8988T (cell line): ENCODE measurements at regions not wholly inside any gene's neighbourhood (a gene's known extent, or its start where the extent isn't known, plus 50 kb on each side); places are given as distances from the start of the nearest gene placed in this dataset.
"Not testable (repeated sequence)": the region's sequence is repeated elsewhere in the genome, so short reads cannot be mapped to it uniquely, and the experiment has no call there.

Experiments used
- DNase-seq: peaks from one replicate; pipeline ENCODE4 v3.0.0; 2011

GRCh38 chr6:112522587-112522986 is 175.5 kb downstream of the RFPL4B start:
- no peak for DNase-seq

- DNase-seq, result no peak
Observed at GRCh38 chr6:112524071-112524470, 176.9 kb downstream of the RFPL4B start.

GRCh38 chr6:112525749-112526148 is 178.6 kb downstream of the RFPL4B start:
- no peak for DNase-seq

GRCh38 chr6:112526594-112526993 is 179.5 kb downstream of the RFPL4B start:
- no peak for DNase-seq

GRCh38 chr6:112528306-112528705 is 181.2 kb downstream of the RFPL4B start:
- DNase-seq, result not testable (repeated sequence)

- DNase-seq, result no peak
Observed at GRCh38 chr6:112535816-112536215, 188.7 kb downstream of the RFPL4B start.

GRCh38 chr6:112539355-112539754 is 192.2 kb downstream of the RFPL4B start:
- DNase-seq, result no peak

GRCh38 chr6:112541847-112542246 is 194.7 kb downstream of the RFPL4B start:
- not testable (repeated sequence) for DNase-seq

- not testable (repeated sequence) for DNase-seq
Observed at GRCh38 chr6:112547321-112548085, 200.4 kb downstream of the RFPL4B start.

- no peak for DNase-seq
Observed at GRCh38 chr6:112549749-112550148, 202.6 kb downstream of the RFPL4B start.

- DNase-seq, result no peak
Observed at GRCh38 chr6:112557435-112557834, 210.3 kb downstream of the RFPL4B start.

GRCh38 chr6:112557961-112558360 is 210.8 kb downstream of the RFPL4B start:
- no peak for DNase-seq

GRCh38 chr6:112560651-112561050 is 213.5 kb downstream of the RFPL4B start:
- no peak for DNase-seq

GRCh38 chr6:112562301-112563231 is 215.4 kb downstream of the RFPL4B start:
- no peak for DNase-seq

GRCh38 chr6:112563368-112563767 is 216.2 kb downstream of the RFPL4B start:
- no peak for DNase-seq

- DNase-seq, result no peak
Observed at GRCh38 chr6:112568066-112568465, 220.9 kb downstream of the RFPL4B start.

GRCh38 chr6:112571488-112572270 is 224.5 kb downstream of the RFPL4B start:
- no peak for DNase-seq

GRCh38 chr6:112574190-112574589 is 227.1 kb downstream of the RFPL4B start:
- DNase-seq, result no peak

- no peak for DNase-seq
Observed at GRCh38 chr6:112575309-112575834, 228.2 kb downstream of the RFPL4B start.

- no peak for DNase-seq
Observed at GRCh38 chr6:112576423-112576822, 229.3 kb downstream of the RFPL4B start.

GRCh38 chr6:112579601-112580000 is 232.5 kb downstream of the RFPL4B start:
- DNase-seq, result no peak

GRCh38 chr6:112581015-112581414 is 233.9 kb downstream of the RFPL4B start:
- DNase-seq, result no peak

GRCh38 chr6:112590326-112590725 is 243.2 kb downstream of the RFPL4B start:
- no peak for DNase-seq
